ENCODE measurements at regions not wholly inside any gene's neighbourhood (a gene's known extent, or its start where the extent isn't known, plus 50 kb on each side); places are given as distances from the start of the nearest gene placed in this dataset.

- TF ChIP-seq CTCF (IDR thresholded peaks at IDR 0.05; ENCODE audit: low read length) = no peak
- no peak for TF ChIP-seq EZH2 (IDR thresholded peaks at IDR 0.05; ENCODE audit: borderline replicate concordance, low read length)
Measured at GRCh38 chr4:132016703-132017350, 1132.3 kb upstream of the PCDH10 start.
